ENCODE measurements at regions not wholly inside any gene's neighbourhood (a gene's known extent, or its start where the extent isn't known, plus 50 kb on each side); places are given as distances from the start of the nearest gene placed in this dataset.

- TF ChIP-seq CTCF (conservative IDR thresholded peaks at IDR 0.05 in 1 of 2, IDR thresholded peaks at IDR 0.05 in 1 of 2; ENCODE audit: low read depth in 1 of 2, low read length in 2 of 2) = no peak
- no peak for TF ChIP-seq EZH2 (IDR thresholded peaks at IDR 0.05; ENCODE audit: low read length, missing control alignments)
Observed at GRCh38 chr2:145460112-145460511, 940.2 kb upstream of the ZEB2 start.

All from fibroblast of lung (primary cell).